HepG2 (cell line): ENCODE measurements at regions not wholly inside any gene's neighbourhood (a gene's known extent, or its start where the extent isn't known, plus 50 kb on each side); places are given as distances from the start of the nearest gene placed in this dataset.

Experiments used
- ATF7 ChIP-seq, 2 experiments: fragments of 450-650 bp in 1 of 2; sonication (generic) in 1 of 2; formaldehyde crosslinking in 1 of 2; IDR thresholded peaks; 2 replicates each; pipeline versions ENCODE4 v1.4.0 to v1.6.1; 2016 to 2020; ENCODE audit warnings: antibody characterized with exemption in 1 of 2, mild to moderate bottlenecking in 1 of 2, missing genetic modification reagents in 1 of 2
- BCL6 ChIP-seq: IDR thresholded peaks from 2 replicates; pipeline ENCODE4 v1.6.1; 2016; ENCODE audit warnings: missing genetic modification reagents, missing compliant biosample characterization
- EHMT2 ChIP-seq: fragments of 200-600 bp; sonication (generic); IDR thresholded peaks from 2 replicates; pipeline ENCODE4 v1.7.0; 2017; ENCODE audit warnings: antibody characterized with exemption, low read depth, low read length, borderline replicate concordance
- EP300 ChIP-seq, 3 experiments: sonication (generic) in 1 of 3; formaldehyde crosslinking in 1 of 3; IDR thresholded peaks; 2 replicates each; pipeline versions ENCODE4 v1.5.1 to v1.6.1; 2011 to 2020; ENCODE audit warnings: low read depth in 2 of 3, low read length in 2 of 3, borderline replicate concordance in 1 of 3, improper control_type of control experiment in 1 of 3, mild to moderate bottlenecking in 1 of 3, missing genetic modification reagents in 1 of 3, moderate library complexity in 1 of 3
- FOXP1 ChIP-seq, 2 experiments: fragments of 450-650 bp in 1 of 2; IDR thresholded peaks; 2 replicates each; pipeline ENCODE4 v1.6.1; 2017 to 2018; ENCODE audit warnings: antibody characterized with exemption in 1 of 2
- HINFP ChIP-seq: sonication (generic); formaldehyde crosslinking; IDR thresholded peaks from 2 replicates; pipeline ENCODE4 v1.4.0; 2020; ENCODE audit warnings: low read depth, mild to moderate bottlenecking, missing genetic modification reagents
- HMGXB3 ChIP-seq: sonication (generic); formaldehyde crosslinking; IDR thresholded peaks from 2 replicates; pipeline ENCODE4 v1.4.0; 2020; ENCODE audit warnings: missing genetic modification reagents, borderline replicate concordance
- MAF1 ChIP-seq: sonication (generic); formaldehyde crosslinking; IDR thresholded peaks from 2 replicates; pipeline ENCODE4 v1.5.0; 2020; ENCODE audit warnings: missing genetic modification reagents, borderline replicate concordance
- MATR3 ChIP-seq: sonication (generic); formaldehyde crosslinking; IDR thresholded peaks from 2 replicates; pipeline ENCODE4 v1.4.0; 2020; ENCODE audit warnings: missing genetic modification reagents
- MTA1 ChIP-seq: sonication (generic); formaldehyde crosslinking; IDR thresholded peaks from 2 replicates; pipeline ENCODE4 v1.4.0; 2020; ENCODE audit warnings: missing genetic modification reagents, mild to moderate bottlenecking, borderline replicate concordance
- NFE2L1 ChIP-seq: sonication (generic); formaldehyde crosslinking; IDR thresholded peaks from 2 replicates; pipeline ENCODE4 v1.4.0; 2020; ENCODE audit warnings: missing genetic modification reagents, mild to moderate bottlenecking, borderline replicate concordance
- SP1 ChIP-seq, 2 experiments: fragments of 450-650 bp in 1 of 2; sonication (generic) in 1 of 2; formaldehyde crosslinking in 1 of 2; IDR thresholded peaks; 2 replicates each; pipeline versions ENCODE4 v1.4.0 to v1.6.1; 2016 to 2020; ENCODE audit warnings: missing genetic modification reagents in 1 of 2
- SP5 ChIP-seq: IDR thresholded peaks from 2 replicates; pipeline ENCODE4 v1.6.1; 2016; ENCODE audit warnings: low read depth, borderline replicate concordance
- ZKSCAN5 ChIP-seq: sonication (generic); formaldehyde crosslinking; IDR thresholded peaks from 2 replicates; pipeline ENCODE4 v1.5.1; 2020; ENCODE audit warnings: mild to moderate bottlenecking, missing genetic modification reagents
- ZNF10 ChIP-seq: sonication (generic); formaldehyde crosslinking; IDR thresholded peaks from 2 replicates; pipeline ENCODE4 v1.4.0; 2020; ENCODE audit warnings: mild to moderate bottlenecking, low read depth, missing genetic modification reagents, borderline replicate concordance
- ZNF234 ChIP-seq: sonication (generic); formaldehyde crosslinking; conservative IDR thresholded peaks from 2 replicates; pipeline ENCODE4 v1.5.1; 2020; ENCODE audit warnings: mild to moderate bottlenecking, missing genetic modification reagents
- ZNF329 ChIP-seq: sonication (generic); formaldehyde crosslinking; IDR thresholded peaks from 2 replicates; pipeline ENCODE4 v1.9.0; 2021; ENCODE audit warnings: low read depth, mild to moderate bottlenecking, missing genetic modification reagents
- ZNF512B ChIP-seq: sonication (generic); formaldehyde crosslinking; IDR thresholded peaks from 2 replicates; pipeline ENCODE4 v1.5.1; 2020; ENCODE audit warnings: missing genetic modification reagents, mild to moderate bottlenecking, borderline replicate concordance
- ZNF766 ChIP-seq: sonication (generic); formaldehyde crosslinking; IDR thresholded peaks from 2 replicates; pipeline ENCODE4 v1.5.0; 2020; ENCODE audit warnings: missing genetic modification reagents, borderline replicate concordance
- ZNF773 ChIP-seq: sonication (generic); formaldehyde crosslinking; IDR thresholded peaks from 2 replicates; pipeline ENCODE4 v1.4.0; 2020; ENCODE audit warnings: missing genetic modification reagents, borderline replicate concordance

GRCh38 chr21:14863745-14864210, 201.0 kb downstream of the NRIP1 start (continued):
- TF ChIP-seq HMGXB3 (CRISPR knock-in tag): 0 out of 2 replicates have a peak, but pooled peaks have one; percentile 21
- TF ChIP-seq ZKSCAN5 (CRISPR knock-in tag): no peak
- 0 out of 2 replicates have a peak, but pooled peaks have one; percentile 11 for TF ChIP-seq HINFP
- TF ChIP-seq ZNF10 (CRISPR knock-in tag): no peak
- peak; percentile 24; the same call in 1 of the 2 replicates for TF ChIP-seq ATF7 (IDR thresholded peaks at IDR 0.05)
- TF ChIP-seq ATF7 (CRISPR knock-in tag; IDR thresholded peaks at IDR 0.05): no peak
- no peak for TF ChIP-seq MAF1 (CRISPR knock-in tag)
- no peak for TF ChIP-seq FOXP1 (IDR thresholded peaks at IDR 0.05)
- 0 out of 2 replicates have a peak, but pooled peaks have one; percentile 6 for TF ChIP-seq FOXP1 (CRISPR knock-in tag; IDR thresholded peaks at IDR 0.05)
- no peak for TF ChIP-seq MATR3 (CRISPR knock-in tag)
- no peak for TF ChIP-seq ZNF773
- TF ChIP-seq SP5: 0 out of 2 replicates have a peak, but pooled peaks have one; percentile 20
- no peak for TF ChIP-seq ZNF329 (CRISPR knock-in tag)
- no peak for TF ChIP-seq MTA1 (CRISPR knock-in tag)
- TF ChIP-seq EHMT2: peak; percentile 95
- no peak for TF ChIP-seq SP1 (IDR thresholded peaks at IDR 0.05)
- TF ChIP-seq SP1 (CRISPR knock-in tag; IDR thresholded peaks at IDR 0.05): no peak
- no peak for TF ChIP-seq ZNF512B (CRISPR knock-in tag)
- no peak for TF ChIP-seq ZNF766 (CRISPR knock-in tag)
- TF ChIP-seq EP300 (IDR thresholded peaks at IDR 0.05; ENCODE audit: low read depth in 2 of 2, low read length in 2 of 2): peak in 1 of 2 experiments; percentile 46; a peak in 1 of 4 replicates
- peak; percentile 31; the same call in 1 of the 2 replicates for TF ChIP-seq EP300 (CRISPR knock-in tag; IDR thresholded peaks at IDR 0.05; ENCODE audit: borderline replicate concordance)
- no peak for TF ChIP-seq ZNF234
- peak; percentile 35; the same call in 1 of the 2 replicates for TF ChIP-seq BCL6 (CRISPR knock-in tag)
- no peak for TF ChIP-seq NFE2L1
